ENCODE measurements at regions not wholly inside any gene's neighbourhood (a gene's known extent, or its start where the extent isn't known, plus 50 kb on each side); places are given as distances from the start of the nearest gene placed in this dataset.
"Not testable (repeated sequence)": the region's sequence is repeated elsewhere in the genome, so short reads cannot be mapped to it uniquely, and the experiment has no call there.

DNA sequence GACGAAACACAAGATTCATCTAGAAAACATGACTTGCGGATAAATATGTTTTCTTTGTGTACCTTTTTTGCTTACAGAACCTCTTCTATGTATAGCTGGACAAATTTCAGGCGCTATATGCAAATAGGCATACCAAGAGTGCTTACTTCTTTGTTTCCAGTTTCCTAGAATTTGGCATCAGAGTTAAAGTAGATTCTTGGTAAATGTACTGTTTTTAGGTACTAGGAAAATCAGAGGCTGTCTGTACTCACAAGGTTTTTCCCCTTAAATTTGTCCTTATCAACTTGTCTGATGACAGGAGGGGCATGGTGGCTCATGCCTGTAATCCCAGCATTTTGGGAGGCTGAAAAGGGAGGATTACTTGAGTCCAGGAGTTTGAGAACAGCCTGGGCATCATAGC, 124.9 kb upstream of the TMEM170B start:
- peaks cover 48% of the 10 kb centered on the region for H3K4me1 Mint-ChIP-seq

DNA sequence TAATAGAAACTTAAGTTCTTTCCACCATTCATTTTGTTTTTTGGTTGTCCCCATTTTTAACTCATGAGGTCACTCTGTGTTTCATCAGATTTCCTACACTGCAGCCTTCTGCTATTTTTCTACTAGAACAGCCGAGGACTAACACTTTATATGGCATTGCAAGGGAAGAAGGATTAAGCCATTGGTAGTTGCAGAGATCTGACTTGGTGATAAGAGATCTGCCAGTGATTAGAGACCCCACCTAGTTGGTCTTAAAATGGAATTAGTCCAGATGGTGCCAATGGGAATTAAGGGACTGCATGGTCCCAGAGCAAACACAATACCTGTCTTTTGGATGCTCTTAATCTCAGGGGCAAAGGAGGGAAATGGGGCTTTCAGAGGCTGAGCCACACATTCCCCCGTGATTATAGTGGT, 125.5 kb upstream of the TMEM170B start:
- H3K27me3 Mint-ChIP-seq: no peaks in the 10 kb centered on the region
- no peak for DNase-seq
- peaks cover 47% of the 10 kb centered on the region for H3K4me1 Mint-ChIP-seq
- no peak overlapping the region for H3K4me3 Mint-ChIP-seq
- H3K27ac Mint-ChIP-seq: peak overlapping the region; percentile 64
- peaks cover 4% of the 10 kb centered on the region for H3K9me3 Mint-ChIP-seq
- peaks cover 6% of the 10 kb centered on the region for H3K36me3 Mint-ChIP-seq

More for the DNA sequence above, 124.9 kb upstream of the TMEM170B start:
- no peaks in the 10 kb centered on the region for H3K27me3 Mint-ChIP-seq
- no peak for DNase-seq
- peak overlapping the region; percentile 84 for H3K27ac Mint-ChIP-seq
- peaks cover 6% of the 10 kb centered on the region for H3K36me3 Mint-ChIP-seq
- no peak overlapping the region for H3K4me3 Mint-ChIP-seq
- peaks cover 4% of the 10 kb centered on the region for H3K9me3 Mint-ChIP-seq

DNA sequence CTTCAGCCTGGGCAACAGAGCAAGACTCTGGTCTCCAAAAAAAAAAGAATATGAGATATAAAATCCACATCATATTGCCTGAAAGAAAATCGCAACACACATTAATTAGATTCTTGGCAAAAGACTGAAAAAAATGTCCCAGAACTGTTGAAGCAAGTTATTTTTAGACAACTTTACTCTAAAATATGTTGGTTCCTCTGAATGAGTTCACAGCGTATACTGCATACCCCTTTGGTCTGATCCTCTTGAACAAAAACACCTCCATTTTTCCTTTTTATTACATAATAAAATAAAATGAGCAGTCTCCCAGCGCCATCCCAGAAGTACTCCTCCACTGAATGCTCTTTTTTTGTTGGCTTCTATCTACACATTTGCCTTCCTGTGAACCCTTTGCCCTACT, 126.0 kb upstream of the TMEM170B start:
- Mint-ChIP-seq H3K27me3 (no peaks in the 10 kb centered on the region), H3K27ac (peak overlapping the region; percentile 64), H3K4me1 (peaks cover 47% of the 10 kb centered on the region), H3K36me3 (peaks cover 6% of the 10 kb centered on the region), H3K9me3 (peaks cover 4% of the 10 kb centered on the region), H3K4me3 (no peak overlapping the region)
- DNase-seq: no peak

DNA sequence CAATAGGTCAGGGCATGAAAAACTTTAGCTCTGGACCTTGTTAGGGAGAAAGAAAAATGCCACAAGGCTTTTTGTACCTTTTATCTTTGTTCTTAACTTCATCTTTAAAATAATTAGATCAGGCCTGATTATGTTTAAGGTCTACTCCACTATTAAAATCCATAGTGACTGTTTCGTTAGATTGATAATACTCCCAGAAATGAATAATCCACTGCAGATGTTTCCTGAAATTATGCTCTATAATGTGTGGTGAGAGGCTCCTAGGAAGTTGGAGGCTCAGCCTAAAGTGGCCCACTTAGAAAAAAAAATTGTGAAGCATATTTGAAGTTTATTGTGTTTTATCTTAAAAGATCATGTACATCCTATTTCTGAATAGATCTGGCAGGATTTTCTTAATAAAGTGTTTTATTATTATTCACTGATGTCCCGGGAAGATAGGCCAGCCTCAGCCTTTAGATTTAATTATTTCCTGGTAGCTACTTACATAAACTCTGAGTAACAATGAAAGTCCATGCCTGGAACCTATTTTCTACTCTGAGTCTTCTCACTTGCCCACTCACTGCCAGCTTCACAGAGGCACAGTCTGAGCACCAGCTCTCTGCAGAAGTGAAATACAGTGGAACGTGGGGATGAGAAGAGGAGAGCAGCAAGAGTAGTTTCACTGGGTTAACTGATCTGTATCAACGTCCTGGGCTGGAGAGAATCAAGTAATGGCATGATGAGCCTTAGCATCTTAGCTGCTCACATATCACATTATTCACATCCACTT, 126.8 kb upstream of the TMEM170B start:
- peak; percentile 33 for DNase-seq
- no peaks in the 10 kb centered on the region for H3K9me3 Mint-ChIP-seq
- H3K36me3 Mint-ChIP-seq: peaks cover 2% of the 10 kb centered on the region
- H3K4me1 Mint-ChIP-seq: peaks cover 40% of the 10 kb centered on the region
- no peak overlapping the region for H3K4me3 Mint-ChIP-seq
- no peaks in the 10 kb centered on the region for H3K27me3 Mint-ChIP-seq
- H3K27ac Mint-ChIP-seq: peak overlapping the region; percentile 80

DNA sequence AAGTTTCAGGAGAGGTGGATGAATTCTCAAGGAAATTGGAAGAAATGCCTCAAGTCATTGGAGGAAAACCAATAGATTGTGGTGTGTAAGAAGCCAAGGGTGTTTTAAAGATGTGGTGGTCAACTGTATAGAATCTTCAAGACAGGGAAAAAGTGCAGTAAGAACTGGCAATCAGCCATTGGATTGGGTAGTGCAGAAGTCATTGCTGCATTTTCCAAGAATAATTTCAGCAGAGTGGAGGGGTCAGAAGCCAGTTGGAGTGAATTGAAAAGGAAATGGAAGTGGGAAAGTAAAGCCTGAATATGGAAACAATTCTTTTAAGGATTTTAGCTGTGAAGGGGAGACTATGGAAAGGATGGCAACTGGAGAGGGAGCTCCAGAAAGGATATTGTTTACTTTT, 128.2 kb upstream of the TMEM170B start:
- Mint-ChIP-seq H3K4me3 (no peak overlapping the region), H3K4me1 (peaks cover 34% of the 10 kb centered on the region), H3K9me3 (no peaks in the 10 kb centered on the region), H3K36me3 (no peaks in the 10 kb centered on the region), H3K27me3 (no peaks in the 10 kb centered on the region), H3K27ac (no peak overlapping the region)
- DNase-seq: no peak

DNA sequence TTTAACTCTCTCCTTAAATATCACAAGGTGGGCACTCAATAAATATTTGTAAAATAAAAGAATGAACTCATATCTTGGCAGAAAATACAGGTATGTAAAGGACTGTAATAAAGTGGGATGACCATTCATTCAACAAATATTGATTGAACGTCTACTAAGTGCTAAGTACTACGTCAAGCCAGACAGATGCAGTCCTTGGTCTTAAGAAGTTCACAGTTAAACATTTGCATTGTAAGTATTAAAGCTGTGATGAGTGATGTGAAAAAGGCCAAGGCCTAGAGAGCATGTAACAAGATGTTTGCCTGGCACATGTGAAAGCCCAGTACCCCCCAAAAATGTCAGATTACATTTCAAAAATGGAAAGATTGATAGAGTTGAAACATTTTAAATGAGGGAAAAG, 130.1 kb upstream of the TMEM170B start:
- no peak overlapping the region for H3K27ac Mint-ChIP-seq
- no peak overlapping the region for H3K4me3 Mint-ChIP-seq
- no peak for DNase-seq
- H3K4me1 Mint-ChIP-seq: peaks cover 19% of the 10 kb centered on the region
- H3K9me3 Mint-ChIP-seq: no peaks in the 10 kb centered on the region
- no peaks in the 10 kb centered on the region for H3K36me3 Mint-ChIP-seq
- no peaks in the 10 kb centered on the region for H3K27me3 Mint-ChIP-seq

DNA sequence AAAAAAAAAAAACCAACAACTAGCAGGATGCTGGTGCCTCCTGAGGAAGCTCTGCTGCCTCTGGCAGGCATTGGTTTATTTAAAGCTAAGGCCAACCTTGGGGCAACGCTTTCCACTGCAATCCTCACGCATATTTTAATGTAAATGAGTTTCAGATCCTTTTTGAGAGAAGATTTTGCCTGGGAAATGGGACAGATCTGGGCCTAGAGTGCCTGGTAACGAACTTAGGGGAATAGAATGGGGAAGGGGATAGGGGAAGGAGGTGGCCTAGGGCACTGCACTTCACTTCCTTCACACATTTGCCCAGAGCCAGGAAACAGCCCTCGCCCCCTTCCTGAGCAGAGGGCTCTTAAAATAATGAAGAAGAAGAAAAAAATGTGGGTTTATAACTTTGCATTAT, 132.7 kb upstream of the TMEM170B start:
- no peaks in the 10 kb centered on the region for H3K27me3 Mint-ChIP-seq
- no peaks in the 10 kb centered on the region for H3K36me3 Mint-ChIP-seq
- H3K4me3 Mint-ChIP-seq: no peak overlapping the region
- H3K4me1 Mint-ChIP-seq: no peaks in the 10 kb centered on the region
- no peaks in the 10 kb centered on the region for H3K9me3 Mint-ChIP-seq
- no peak for DNase-seq
- H3K27ac Mint-ChIP-seq: no peak overlapping the region

DNA sequence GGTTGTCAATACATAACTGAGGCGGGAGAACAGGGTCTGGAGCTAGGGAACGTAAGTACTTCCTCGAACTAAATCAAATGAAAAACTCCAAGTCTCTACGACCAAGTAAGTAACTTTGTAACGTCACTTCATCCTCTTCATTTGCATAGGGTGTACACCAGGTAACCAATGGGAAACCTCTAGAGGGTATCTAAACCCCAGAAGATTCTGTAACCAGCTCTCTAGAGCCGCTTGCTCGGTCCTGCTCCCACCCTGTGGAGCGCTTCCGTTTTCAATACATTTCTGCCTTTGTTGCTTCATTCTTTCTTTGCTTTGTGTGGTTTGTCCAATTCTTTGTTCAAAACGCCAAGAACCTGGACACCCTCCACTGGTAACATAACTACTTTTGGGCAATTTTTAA, 133.5 kb upstream of the TMEM170B start:
- Mint-ChIP-seq H3K9me3 (no peaks in the 10 kb centered on the region), H3K4me1 (no peaks in the 10 kb centered on the region), H3K4me3 (no peak overlapping the region), H3K27ac (no peak overlapping the region), H3K27me3 (no peaks in the 10 kb centered on the region), H3K36me3 (no peaks in the 10 kb centered on the region)
- no peak for DNase-seq

DNA sequence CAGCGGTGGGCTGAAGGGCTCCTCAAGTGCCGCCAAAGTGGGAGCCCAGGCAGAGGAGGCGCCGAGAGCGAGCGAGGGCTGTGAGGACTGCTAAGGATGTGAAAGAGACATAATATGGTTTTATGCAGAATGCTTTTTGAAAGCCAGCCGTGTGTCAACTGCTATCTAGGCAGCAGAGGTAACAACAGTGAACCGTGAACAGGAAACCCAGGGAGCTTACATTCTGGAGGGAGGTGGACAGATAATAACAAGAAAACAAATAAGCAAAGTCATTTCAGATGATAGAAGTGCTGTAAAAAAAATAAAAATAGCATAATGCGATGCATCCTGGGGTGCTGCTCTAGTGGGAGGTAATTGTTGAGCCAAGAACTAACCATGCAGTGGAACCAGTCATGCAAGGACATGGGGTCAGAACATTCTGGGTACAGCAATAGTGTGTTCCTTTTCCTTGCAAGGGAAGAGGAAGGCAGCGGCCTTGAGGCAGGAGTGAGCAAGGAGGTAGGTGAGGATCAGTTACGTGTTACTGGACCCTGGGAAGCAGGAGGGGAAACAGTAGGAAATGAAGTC, 134.4 kb upstream of the TMEM170B start:
- Mint-ChIP-seq H3K27ac (no peak overlapping the region), H3K27me3 (no peaks in the 10 kb centered on the region), H3K36me3 (no peaks in the 10 kb centered on the region), H3K4me3 (no peak overlapping the region), H3K9me3 (no peaks in the 10 kb centered on the region), H3K4me1 (no peaks in the 10 kb centered on the region)
- DNase-seq: no peak

DNA sequence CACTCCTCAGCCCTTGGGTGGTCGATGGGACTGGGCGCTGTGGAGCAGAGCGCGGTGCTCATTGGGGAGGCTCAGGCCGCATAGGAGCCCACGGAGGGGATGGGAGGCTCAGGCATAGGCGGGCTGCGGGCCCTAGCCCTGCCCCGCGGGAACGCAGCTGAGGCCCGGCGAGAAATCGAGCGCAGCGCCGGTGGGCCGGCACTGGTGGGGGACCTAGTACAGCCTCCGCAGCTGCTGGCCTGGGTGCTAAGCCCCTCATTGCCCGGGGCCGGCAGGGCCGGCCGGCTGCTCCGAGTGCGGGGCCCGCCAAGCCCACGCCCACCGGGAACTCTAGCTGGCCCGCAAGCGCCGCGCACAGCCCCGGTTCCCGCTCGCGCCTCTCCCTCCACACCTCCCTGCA, 135.0 kb upstream of the TMEM170B start:
- not testable (repeated sequence) for H3K9me3 Mint-ChIP-seq, H3K27me3 Mint-ChIP-seq, H3K36me3 Mint-ChIP-seq, H3K4me3 Mint-ChIP-seq, H3K4me1 Mint-ChIP-seq, DNase-seq, H3K27ac Mint-ChIP-seq

DNA sequence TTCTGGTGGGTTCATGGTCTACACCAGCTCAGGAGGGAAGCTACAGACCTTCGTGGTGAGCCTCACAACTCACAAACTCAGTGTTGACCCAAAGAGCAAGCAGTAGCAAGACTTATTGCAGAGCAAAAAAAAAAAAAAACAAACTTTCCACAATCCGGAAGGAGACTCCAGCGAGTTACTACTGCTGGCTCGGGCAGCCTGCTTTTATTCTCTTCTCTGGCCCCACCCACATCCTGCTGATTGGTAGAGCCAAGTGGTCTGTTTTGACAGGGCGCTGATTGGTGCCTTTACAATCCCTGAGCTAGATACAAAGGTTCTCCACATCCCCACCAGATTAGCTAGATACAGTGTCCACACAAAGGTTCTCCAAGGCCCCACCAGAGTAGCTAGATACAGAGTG, 135.6 kb upstream of the TMEM170B start:
- not testable (repeated sequence) for H3K4me3 Mint-ChIP-seq, DNase-seq, H3K27me3 Mint-ChIP-seq, H3K27ac Mint-ChIP-seq, H3K4me1 Mint-ChIP-seq, H3K9me3 Mint-ChIP-seq, H3K36me3 Mint-ChIP-seq

DNA sequence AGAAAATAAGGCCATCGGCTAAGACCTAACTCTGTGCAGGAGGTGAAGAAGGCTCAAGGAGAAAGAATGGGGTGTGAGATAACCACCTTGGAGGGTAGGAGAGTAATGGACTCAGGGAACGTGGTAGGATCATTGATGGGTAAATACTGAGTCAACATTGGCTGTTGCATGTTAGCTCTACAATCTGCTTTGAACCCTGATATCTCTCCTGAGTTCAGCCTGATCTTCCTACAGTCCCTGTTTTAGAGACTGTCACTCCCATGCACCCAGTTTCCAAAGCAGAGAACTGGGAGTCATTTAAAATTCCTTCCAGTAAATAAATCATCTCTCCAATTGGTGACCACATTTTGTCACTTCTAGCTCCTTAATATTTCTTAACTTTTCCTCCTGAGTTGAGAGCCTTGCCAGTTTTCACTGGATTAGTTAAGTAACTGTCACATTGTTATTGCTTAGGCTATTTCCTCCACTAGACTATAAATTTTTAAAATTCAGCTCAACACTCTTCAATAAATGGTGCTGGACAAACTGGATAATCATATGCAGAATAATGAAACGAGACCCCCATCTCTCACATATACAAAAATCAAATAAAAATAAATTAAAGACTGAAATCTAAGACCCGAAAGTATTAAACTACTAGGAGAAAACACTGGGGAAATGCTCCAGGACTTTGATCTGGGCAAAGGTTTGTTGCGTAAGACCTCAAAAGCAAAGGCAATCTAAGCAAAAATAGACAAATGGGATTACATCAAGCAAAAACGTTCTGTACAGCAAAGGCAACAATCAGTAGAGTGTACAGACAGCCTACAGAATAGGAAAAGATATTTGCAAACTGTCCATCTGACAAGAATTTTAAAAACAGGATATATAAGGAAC, 138.9 kb upstream of the TMEM170B start:
- H3K9me3 Mint-ChIP-seq: no peaks in the 10 kb centered on the region
- H3K4me1 Mint-ChIP-seq: no peaks in the 10 kb centered on the region
- H3K27me3 Mint-ChIP-seq: no peaks in the 10 kb centered on the region
- H3K4me3 Mint-ChIP-seq: no peak overlapping the region
- no peak overlapping the region for H3K27ac Mint-ChIP-seq
- no peaks in the 10 kb centered on the region for H3K36me3 Mint-ChIP-seq
- DNase-seq: no peak

DNA sequence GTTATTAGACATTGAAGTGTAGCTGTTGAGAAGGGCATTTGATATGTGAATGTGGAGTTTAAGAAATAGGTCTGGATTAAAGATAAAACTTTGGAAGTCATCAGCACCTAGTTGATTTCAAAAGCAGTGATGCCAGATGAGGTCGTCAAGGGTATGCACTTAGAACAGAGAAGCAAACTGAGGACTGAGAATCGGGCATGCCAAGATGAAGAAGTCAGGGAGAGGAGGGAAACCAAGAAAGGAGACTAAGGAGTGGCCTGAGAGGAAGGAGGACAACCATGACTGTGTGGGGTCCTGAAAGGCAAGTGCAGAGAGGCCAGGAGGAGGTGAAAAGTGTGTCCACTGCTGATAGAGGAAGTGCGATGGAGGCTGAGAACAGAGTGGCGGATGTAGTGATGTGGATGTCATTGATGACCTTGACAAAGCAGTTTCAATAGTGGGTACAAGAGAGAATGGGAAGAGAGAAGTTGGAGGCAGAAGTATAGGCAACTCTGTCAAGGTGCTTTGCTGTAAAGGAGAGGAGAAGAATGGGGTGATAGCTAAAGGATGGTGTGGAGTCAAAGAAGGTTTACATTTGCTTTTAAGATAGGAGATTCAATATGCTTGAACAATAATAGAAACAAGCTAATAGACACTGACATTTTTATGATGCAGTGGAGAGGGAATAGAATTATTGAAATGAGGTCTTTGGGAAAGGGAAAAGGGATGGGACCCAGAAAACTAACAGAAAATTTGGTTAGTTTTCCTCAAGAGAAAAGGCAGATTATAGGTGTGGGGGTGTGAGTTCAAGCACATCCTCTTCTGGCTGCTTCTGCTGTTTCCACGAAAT, 139.7 kb upstream of the TMEM170B start:
- no peak overlapping the region for H3K4me3 Mint-ChIP-seq

DNA sequence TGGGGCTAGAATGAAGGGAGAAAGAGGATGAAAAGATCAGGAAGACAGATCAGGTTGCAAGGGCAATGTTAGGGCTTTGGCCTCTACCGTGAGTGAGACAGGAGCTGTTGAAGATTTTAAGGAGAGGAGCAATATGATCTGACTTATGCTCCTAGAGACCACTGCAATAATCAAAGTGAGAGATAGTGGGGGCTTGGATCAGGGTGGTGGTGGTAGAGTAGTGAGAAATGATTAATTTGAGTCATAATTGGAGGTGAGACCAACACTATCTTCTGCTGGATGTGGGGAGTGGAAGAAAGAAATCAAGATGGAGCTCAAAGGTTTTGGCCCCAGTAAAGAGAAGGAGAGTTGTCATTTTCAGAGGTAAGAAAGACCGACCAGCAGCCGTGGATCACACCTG, 140.7 kb upstream of the TMEM170B start:
- Mint-ChIP-seq H3K4me3 (no peak overlapping the region), H3K36me3 (no peaks in the 10 kb centered on the region), H3K27me3 (no peaks in the 10 kb centered on the region), H3K27ac (no peak overlapping the region), H3K4me1 (no peaks in the 10 kb centered on the region), H3K9me3 (no peaks in the 10 kb centered on the region)
- no peak for DNase-seq

More for the DNA sequence above, 139.7 kb upstream of the TMEM170B start:
- Mint-ChIP-seq H3K9me3 (no peaks in the 10 kb centered on the region), H3K27ac (no peak overlapping the region), H3K27me3 (no peaks in the 10 kb centered on the region), H3K4me1 (no peaks in the 10 kb centered on the region), H3K36me3 (no peaks in the 10 kb centered on the region)
- DNase-seq: no peak

Measured in activated naive CD8-positive, alpha-beta T cell treated with anti-CD3 and anti-CD28 coated beads for 36 hours (primary cell).